GM12865 (cell line): ENCODE measurements at regions not wholly inside any gene's neighbourhood (a gene's known extent, or its start where the extent isn't known, plus 50 kb on each side); places are given as distances from the start of the nearest gene placed in this dataset.

Experiments
- DNase-seq: peaks from one replicate; pipeline ENCODE4 v3.0.0; 2010; ENCODE audit warnings: low read depth
- H3K4me3 ChIP-seq: 2 replicates; pipeline ENCODE4 v1.5.1; 2011; ENCODE audit warnings: mild to moderate bottlenecking, low read depth, low read length, control low read depth
- CTCF ChIP-seq: IDR thresholded peaks from 2 replicates; pipeline ENCODE4 v1.5.1; 2011; ENCODE audit warnings: low read length, control low read depth, low read depth, inconsistent platforms; ENCODE audit not compliant: insufficient read depth; ENCODE audit errors: missing control alignments

GRCh38 chr14:50038398-50039119 lies 77.8 kb downstream of the VCPKMT start:
- TF ChIP-seq CTCF, result no peak
- peak; percentile 98 for DNase-seq
- H3K4me3 ChIP-seq, result peak overlapping the region; percentile 56

GRCh38 chr14:50039120-50039517 lies 77.3 kb downstream of the VCPKMT start:
- H3K4me3 ChIP-seq, result peak overlapping the region; percentile 56
- no peak for TF ChIP-seq CTCF
- no peak for DNase-seq

GRCh38 chr14:50039734-50040400 lies 76.5 kb downstream of the VCPKMT start:
- peak; percentile 46 for DNase-seq
- H3K4me3 ChIP-seq, result peak overlapping the region; percentile 56
- TF ChIP-seq CTCF, result no peak

GRCh38 chr14:50040401-50040775 lies 76.0 kb downstream of the VCPKMT start:
- peak overlapping the region; percentile 56 for H3K4me3 ChIP-seq
- DNase-seq, result peak; percentile 81
- TF ChIP-seq CTCF, result no peak

GRCh38 chr14:50040895-50041465 lies 75.4 kb downstream of the VCPKMT start:
- no peak overlapping the region for H3K4me3 ChIP-seq
- DNase-seq, result no peak
- no peak for TF ChIP-seq CTCF

- no peak overlapping the region for H3K4me3 ChIP-seq
- no peak for TF ChIP-seq CTCF
- no peak for DNase-seq
Observed at GRCh38 chr14:50041980-50042379, 74.4 kb downstream of the VCPKMT start.
